ENCODE measurements at regions not wholly inside any gene's neighbourhood (a gene's known extent, or its start where the extent isn't known, plus 50 kb on each side); places are given as distances from the start of the nearest gene placed in this dataset.

DNA sequence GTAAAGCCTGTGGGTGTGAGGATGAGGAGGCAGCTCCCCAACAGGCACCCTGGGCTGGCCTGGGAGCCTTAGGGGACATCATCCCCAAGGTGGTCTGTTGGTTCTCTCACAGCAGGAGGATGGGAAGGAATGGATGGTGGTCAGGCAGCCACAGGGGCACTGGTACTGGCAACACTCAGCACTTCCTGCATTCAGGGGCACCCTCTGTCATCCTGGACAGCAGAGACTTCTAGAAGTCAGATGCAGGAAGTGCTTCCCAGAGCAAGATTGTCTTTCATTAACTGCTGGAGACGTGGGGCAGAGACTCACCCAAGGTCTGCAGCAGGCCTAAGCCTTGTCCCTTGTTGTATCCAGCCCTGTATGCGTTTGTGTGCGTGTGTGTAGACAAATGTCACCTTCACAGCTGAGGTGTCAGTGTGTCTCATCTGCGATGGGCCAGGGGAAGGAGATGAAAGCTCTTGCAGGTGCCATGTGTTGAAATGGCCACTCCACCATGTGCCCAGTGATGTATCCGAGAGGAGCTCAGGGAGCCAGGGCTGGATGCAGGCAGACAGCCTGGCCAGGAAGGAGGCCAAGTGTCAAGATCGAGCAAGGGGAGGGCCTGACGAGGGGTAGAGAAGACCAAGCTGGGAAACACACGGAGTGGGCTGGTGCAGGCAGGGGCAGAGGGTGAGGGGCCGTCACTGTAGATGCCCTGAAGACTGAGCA lies 85.1 kb downstream of the PITPNM2 start:
- CTCF ChIA-PET: interaction anchor here (0.5 to 1.1 kb wide), 3 partner anchors 23 to 494 kb away, joined by 3 read pairs; no protein-coding TSS in a partner anchor

More for the DNA sequence above, 85.1 kb downstream of the PITPNM2 start:
- Histone ChIP-seq H3K36me3 (ENCODE audit: control insufficient read depth in 2 of 2, extremely low read depth in 1 of 2, insufficient read depth in 2 of 2, low read length in 2 of 2) (no peaks in the 10 kb centered on the region), H3K4me2 (ENCODE audit: insufficient read depth, low read length) (no peak overlapping the region), H4K20me1 (replicated peaks; ENCODE audit: control insufficient read depth, extremely low read depth, insufficient read depth, low read length) (no peaks in the 10 kb centered on the region), H3K27ac (ENCODE audit: insufficient read depth, low read depth, low read length) (no peak overlapping the region), H3K9me3 (replicated peaks; ENCODE audit: control insufficient read depth, insufficient read depth, low read length) (no peaks in the 10 kb centered on the region), H3K79me2 (ENCODE audit: control insufficient read depth, insufficient read depth, low read length) (no peaks in the 10 kb centered on the region), H3K4me3 (replicated peaks in 1 of 3; ENCODE audit: insufficient read depth in 1 of 3, low read depth in 1 of 3, low read length in 3 of 3) (no peak overlapping the region), H3K9ac (replicated peaks; ENCODE audit: extremely low read depth, insufficient read depth, low read length) (no peak overlapping the region), H2AFZ (ENCODE audit: low read depth, low read length) (no peak overlapping the region), H3K4me1 (ENCODE audit: control insufficient read depth, extremely low read depth, insufficient read depth, low read length) (peaks cover 8% of the 10 kb centered on the region), H3K9me1 (replicated peaks; ENCODE audit: control insufficient read depth, extremely low read depth, insufficient read depth, low read length) (no peaks in the 10 kb centered on the region), H3K27me3 (ENCODE audit: control insufficient read depth in 2 of 2, insufficient read depth in 2 of 2, low read length in 2 of 2) (no peaks in the 10 kb centered on the region)
- TF ChIP-seq POLR2AphosphoS5 (IDR thresholded peaks at IDR 0.05; ENCODE audit: insufficient read depth, low read depth, low read length) (no peak), FOS (IDR thresholded peaks at IDR 0.05; ENCODE audit: borderline replicate concordance, insufficient read depth, low read length) (no peak), GATA2 (IDR thresholded peaks at IDR 0.05; ENCODE audit: insufficient read depth, insufficient read length, low read depth, low read length) (no peak), EZH2 (IDR thresholded peaks at IDR 0.05; ENCODE audit: borderline replicate concordance, low read depth, low read length, severe bottlenecking) (no peak), POLR2A (IDR thresholded peaks at IDR 0.05; ENCODE audit: low read depth, low read length) (no peak), MYC (IDR thresholded peaks at IDR 0.05; ENCODE audit: low read depth, low read length) (no peak), JUN (IDR thresholded peaks at IDR 0.05; ENCODE audit: borderline replicate concordance, insufficient read depth, insufficient read length, low read depth) (no peak)
- TF ChIP-seq, protein P1, sequence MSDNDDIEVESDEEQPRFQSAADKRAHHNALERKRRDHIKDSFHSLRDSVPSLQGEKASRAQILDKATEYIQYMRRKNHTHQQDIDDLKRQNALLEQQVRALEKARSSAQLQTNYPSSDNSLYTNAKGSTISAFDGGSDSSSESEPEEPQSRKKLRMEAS (IDR thresholded peaks at IDR 0.05; ENCODE audit: insufficient read depth, insufficient read length): no peak
- TF ChIP-seq, protein P2, sequence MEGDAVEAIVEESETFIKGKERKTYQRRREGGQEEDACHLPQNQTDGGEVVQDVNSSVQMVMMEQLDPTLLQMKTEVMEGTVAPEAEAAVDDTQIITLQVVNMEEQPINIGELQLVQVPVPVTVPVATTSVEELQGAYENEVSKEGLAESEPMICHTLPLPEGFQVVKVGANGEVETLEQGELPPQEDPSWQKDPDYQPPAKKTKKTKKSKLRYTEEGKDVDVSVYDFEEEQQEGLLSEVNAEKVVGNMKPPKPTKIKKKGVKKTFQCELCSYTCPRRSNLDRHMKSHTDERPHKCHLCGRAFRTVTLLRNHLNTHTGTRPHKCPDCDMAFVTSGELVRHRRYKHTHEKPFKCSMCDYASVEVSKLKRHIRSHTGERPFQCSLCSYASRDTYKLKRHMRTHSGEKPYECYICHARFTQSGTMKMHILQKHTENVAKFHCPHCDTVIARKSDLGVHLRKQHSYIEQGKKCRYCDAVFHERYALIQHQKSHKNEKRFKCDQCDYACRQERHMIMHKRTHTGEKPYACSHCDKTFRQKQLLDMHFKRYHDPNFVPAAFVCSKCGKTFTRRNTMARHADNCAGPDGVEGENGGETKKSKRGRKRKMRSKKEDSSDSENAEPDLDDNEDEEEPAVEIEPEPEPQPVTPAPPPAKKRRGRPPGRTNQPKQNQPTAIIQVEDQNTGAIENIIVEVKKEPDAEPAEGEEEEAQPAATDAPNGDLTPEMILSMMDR (IDR thresholded peaks at IDR 0.05; ENCODE audit: extremely low read depth in 1 of 2, insufficient read depth in 1 of 2, low read depth in 1 of 2, low read length in 2 of 2): no peak
- intact Hi-C loops (cut with micrococcal nuclease): no loop called here
- FAIRE-seq: no peak
- dilution Hi-C loops (cut with MboI; ENCODE audit: extremely low pct_ligation_motif_present, low sequenced_read_pairs): no loop called here
- DNase-seq (ENCODE audit: low read depth, low spot score): no peak
- no TSS peak for BruUV-seq (replicated peaks)
- POLR2A ChIA-PET: no interaction called here

Data from endothelial cell of umbilical vein (primary cell).